ENCODE measurements at regions not wholly inside any gene's neighbourhood (a gene's known extent, or its start where the extent isn't known, plus 50 kb on each side); places are given as distances from the start of the nearest gene placed in this dataset.

DNA sequence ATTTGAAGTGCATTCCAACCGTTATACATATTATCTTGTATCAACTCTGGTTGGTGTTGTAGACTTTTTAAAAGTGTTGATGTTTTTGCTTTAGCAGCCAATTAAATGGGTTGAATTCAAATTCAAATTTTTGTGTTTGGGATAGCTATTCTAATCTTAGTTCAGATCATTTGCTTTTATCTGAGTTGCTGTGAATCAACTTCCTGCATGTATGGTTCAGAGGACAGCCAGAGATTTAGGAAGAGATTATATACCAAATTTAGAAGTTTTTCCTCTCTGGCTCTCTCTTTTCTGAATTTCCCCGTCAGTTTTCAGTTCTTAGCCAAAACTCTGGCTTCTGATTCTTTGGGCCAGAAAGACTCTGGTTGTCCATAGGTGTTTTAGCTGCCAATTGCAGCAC lies 415.5 kb downstream of the NUF2 start:
- Mint-ChIP-seq H3K36me3 (ENCODE audit: insufficient read depth, unreplicated experiment) (no peaks in the 10 kb centered on the region), H3K4me1 (ENCODE audit: low read depth, unreplicated experiment) (no peaks in the 10 kb centered on the region), H3K27ac (ENCODE audit: unreplicated experiment) (no peak overlapping the region), H3K4me3 (ENCODE audit: unreplicated experiment) (no peak overlapping the region), H3K9me3 (ENCODE audit: unreplicated experiment) (no peaks in the 10 kb centered on the region), H3K27me3 (ENCODE audit: insufficient read depth, unreplicated experiment) (peaks cover 2% of the 10 kb centered on the region)
- TF ChIP-seq, protein P1, sequence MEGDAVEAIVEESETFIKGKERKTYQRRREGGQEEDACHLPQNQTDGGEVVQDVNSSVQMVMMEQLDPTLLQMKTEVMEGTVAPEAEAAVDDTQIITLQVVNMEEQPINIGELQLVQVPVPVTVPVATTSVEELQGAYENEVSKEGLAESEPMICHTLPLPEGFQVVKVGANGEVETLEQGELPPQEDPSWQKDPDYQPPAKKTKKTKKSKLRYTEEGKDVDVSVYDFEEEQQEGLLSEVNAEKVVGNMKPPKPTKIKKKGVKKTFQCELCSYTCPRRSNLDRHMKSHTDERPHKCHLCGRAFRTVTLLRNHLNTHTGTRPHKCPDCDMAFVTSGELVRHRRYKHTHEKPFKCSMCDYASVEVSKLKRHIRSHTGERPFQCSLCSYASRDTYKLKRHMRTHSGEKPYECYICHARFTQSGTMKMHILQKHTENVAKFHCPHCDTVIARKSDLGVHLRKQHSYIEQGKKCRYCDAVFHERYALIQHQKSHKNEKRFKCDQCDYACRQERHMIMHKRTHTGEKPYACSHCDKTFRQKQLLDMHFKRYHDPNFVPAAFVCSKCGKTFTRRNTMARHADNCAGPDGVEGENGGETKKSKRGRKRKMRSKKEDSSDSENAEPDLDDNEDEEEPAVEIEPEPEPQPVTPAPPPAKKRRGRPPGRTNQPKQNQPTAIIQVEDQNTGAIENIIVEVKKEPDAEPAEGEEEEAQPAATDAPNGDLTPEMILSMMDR (IDR thresholded peaks at IDR 0.05; ENCODE audit: insufficient read depth in 1 of 2, low read depth in 1 of 2, low read length in 1 of 2, severe bottlenecking in 1 of 2, unreplicated experiment in 1 of 2) = no peak
- CTCF ChIA-PET = no interaction called here
- intact Hi-C loops (cut with micrococcal nuclease; ENCODE audit: unreplicated experiment) = no loop called here
- no peaks in the 10 kb centered on the region for H3K4me1 ChIP-seq
- BruUV-seq (replicated peaks) = no TSS peak
- no peaks in the 10 kb centered on the region for H3K36me3 ChIP-seq (ENCODE audit: control insufficient read depth, insufficient read depth, low read length)
- H3K9me3 ChIP-seq = no peaks in the 10 kb centered on the region
- H3K4me3 ChIP-seq (ENCODE audit: low read depth, low read length) = no peak overlapping the region
- POLR2A ChIA-PET = interaction anchor here (0.5 kb wide), 1 partner anchor 30 kb away, joined by 3 read pairs; no protein-coding TSS in a partner anchor
- H3K27me3 ChIP-seq (replicated peaks; ENCODE audit: control insufficient read depth, insufficient read depth, low read length) = no peaks in the 10 kb centered on the region
- DNase-seq = no peak

DNA sequence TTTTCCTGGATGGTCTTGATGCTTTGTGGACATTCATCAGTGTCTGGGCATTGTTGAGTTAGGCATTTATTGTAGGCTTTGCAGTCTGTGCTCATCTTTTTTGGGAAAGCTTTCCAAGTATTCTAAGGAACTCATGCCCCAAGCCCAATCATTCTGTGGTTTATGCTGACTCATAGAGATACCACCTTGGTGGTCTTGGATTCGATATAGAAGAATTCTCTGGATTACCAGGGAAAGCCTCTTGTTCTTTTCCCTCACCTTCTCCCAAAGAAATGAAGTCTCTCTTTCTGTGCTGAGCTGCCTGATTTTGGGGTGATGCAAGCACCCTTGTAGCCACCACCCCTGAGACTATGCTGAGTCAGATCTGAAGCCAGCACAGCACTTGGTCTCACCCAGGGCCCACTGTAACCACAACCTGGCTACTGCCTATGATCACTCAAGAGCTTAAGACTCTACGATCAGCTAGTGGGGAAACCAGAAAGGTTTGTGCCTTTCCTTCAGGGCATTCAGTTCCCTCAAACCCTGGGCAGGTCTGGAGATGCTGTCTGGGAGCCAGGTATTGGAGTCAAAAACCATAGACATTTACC lies 422.6 kb downstream of the NUF2 start:
- Histone ChIP-seq H3K4me3 (ENCODE audit: low read depth, low read length) (no peak overlapping the region), H3K9me3 (no peaks in the 10 kb centered on the region), H3K36me3 (ENCODE audit: control insufficient read depth, insufficient read depth, low read length) (no peaks in the 10 kb centered on the region), H3K27me3 (replicated peaks; ENCODE audit: control insufficient read depth, insufficient read depth, low read length) (no peaks in the 10 kb centered on the region), H3K4me1 (no peaks in the 10 kb centered on the region)
- Mint-ChIP-seq H3K36me3 (ENCODE audit: insufficient read depth, unreplicated experiment) (no peaks in the 10 kb centered on the region), H3K27ac (ENCODE audit: unreplicated experiment) (no peak overlapping the region), H3K27me3 (ENCODE audit: insufficient read depth, unreplicated experiment) (no peaks in the 10 kb centered on the region), H3K4me3 (ENCODE audit: unreplicated experiment) (no peak overlapping the region), H3K9me3 (ENCODE audit: unreplicated experiment) (peaks cover 14% of the 10 kb centered on the region), H3K4me1 (ENCODE audit: low read depth, unreplicated experiment) (no peaks in the 10 kb centered on the region)
- TF ChIP-seq, protein P1 (IDR thresholded peaks at IDR 0.05; ENCODE audit: insufficient read depth in 1 of 2, low read depth in 1 of 2, low read length in 1 of 2, severe bottlenecking in 1 of 2, unreplicated experiment in 1 of 2) = no peak
- no TSS peak for BruUV-seq (replicated peaks)
- intact Hi-C loops (cut with micrococcal nuclease; ENCODE audit: unreplicated experiment) = no loop called here
- no peak for DNase-seq
- POLR2A ChIA-PET = no interaction called here
- CTCF ChIA-PET = no interaction called here

DNA sequence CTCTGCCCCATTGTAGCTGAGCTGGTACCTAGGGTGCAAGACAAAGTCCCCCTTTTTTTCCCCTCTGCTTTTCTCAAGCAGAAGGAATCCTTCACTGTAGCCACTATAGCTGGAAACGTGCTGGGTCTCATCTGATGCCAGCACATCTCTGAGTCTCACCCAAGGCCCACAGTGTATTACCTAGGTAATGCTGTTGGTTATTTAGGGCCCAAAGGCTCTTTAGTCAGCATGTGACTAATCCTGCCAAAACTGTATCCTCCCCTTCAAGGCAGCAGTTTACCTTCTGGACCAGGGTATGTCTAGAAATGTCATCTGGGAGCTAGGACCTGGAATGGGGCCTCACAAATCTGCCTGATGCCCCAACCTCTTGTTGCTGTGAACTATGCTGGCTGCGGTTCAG lies 423.4 kb downstream of the NUF2 start:
- no peak for DNase-seq
- Mint-ChIP-seq H3K9me3 (ENCODE audit: unreplicated experiment) (peaks cover 14% of the 10 kb centered on the region), H3K4me3 (ENCODE audit: unreplicated experiment) (no peak overlapping the region), H3K27ac (ENCODE audit: unreplicated experiment) (no peak overlapping the region), H3K27me3 (ENCODE audit: insufficient read depth, unreplicated experiment) (no peaks in the 10 kb centered on the region), H3K36me3 (ENCODE audit: insufficient read depth, unreplicated experiment) (no peaks in the 10 kb centered on the region), H3K4me1 (ENCODE audit: low read depth, unreplicated experiment) (no peaks in the 10 kb centered on the region)
- Histone ChIP-seq H3K4me1 (no peaks in the 10 kb centered on the region), H3K4me3 (ENCODE audit: low read depth, low read length) (no peak overlapping the region), H3K36me3 (ENCODE audit: control insufficient read depth, insufficient read depth, low read length) (no peaks in the 10 kb centered on the region), H3K27me3 (replicated peaks; ENCODE audit: control insufficient read depth, insufficient read depth, low read length) (no peaks in the 10 kb centered on the region), H3K9me3 (no peaks in the 10 kb centered on the region)
- POLR2A ChIA-PET = no interaction called here
- intact Hi-C loops (cut with micrococcal nuclease; ENCODE audit: unreplicated experiment) = no loop called here
- TF ChIP-seq, protein P1 (IDR thresholded peaks at IDR 0.05; ENCODE audit: insufficient read depth in 1 of 2, low read depth in 1 of 2, low read length in 1 of 2, severe bottlenecking in 1 of 2, unreplicated experiment in 1 of 2) = no peak
- CTCF ChIA-PET = no interaction called here
- no TSS peak for BruUV-seq (replicated peaks)
